ENCODE measurements at regions not wholly inside any gene's neighbourhood (a gene's known extent, or its start where the extent isn't known, plus 50 kb on each side); places are given as distances from the start of the nearest gene placed in this dataset.

DNA sequence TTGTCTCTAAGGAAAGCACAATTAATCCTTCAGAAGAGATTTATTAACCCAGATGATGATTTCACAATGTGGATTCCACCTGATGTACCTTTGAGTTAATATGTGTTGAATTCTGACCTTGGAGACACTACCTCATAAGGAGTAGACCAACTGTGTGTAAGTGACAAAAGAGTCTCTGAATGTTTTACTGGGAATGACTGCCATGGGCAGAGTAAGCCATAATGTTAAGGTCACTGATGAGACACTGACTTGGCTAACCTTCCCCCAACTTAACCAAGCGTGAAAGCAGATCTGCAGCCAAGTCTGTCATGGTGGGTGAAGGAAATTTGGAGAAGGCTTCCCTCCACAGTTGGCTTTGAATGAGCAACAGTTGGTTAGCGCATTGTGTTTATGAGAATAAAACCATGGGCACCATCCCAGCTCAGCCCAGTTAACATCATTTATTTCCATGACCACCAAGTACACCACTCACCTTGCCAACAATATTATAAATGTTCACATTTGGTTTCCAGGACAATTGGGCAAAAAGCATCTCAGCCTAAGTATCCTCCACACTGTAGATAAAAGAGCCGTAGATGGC, 618.5 kb downstream of the KCNJ2 start:
- TF ChIP-seq, protein P1, sequence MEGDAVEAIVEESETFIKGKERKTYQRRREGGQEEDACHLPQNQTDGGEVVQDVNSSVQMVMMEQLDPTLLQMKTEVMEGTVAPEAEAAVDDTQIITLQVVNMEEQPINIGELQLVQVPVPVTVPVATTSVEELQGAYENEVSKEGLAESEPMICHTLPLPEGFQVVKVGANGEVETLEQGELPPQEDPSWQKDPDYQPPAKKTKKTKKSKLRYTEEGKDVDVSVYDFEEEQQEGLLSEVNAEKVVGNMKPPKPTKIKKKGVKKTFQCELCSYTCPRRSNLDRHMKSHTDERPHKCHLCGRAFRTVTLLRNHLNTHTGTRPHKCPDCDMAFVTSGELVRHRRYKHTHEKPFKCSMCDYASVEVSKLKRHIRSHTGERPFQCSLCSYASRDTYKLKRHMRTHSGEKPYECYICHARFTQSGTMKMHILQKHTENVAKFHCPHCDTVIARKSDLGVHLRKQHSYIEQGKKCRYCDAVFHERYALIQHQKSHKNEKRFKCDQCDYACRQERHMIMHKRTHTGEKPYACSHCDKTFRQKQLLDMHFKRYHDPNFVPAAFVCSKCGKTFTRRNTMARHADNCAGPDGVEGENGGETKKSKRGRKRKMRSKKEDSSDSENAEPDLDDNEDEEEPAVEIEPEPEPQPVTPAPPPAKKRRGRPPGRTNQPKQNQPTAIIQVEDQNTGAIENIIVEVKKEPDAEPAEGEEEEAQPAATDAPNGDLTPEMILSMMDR (IDR thresholded peaks at IDR 0.05; ENCODE audit: extremely low read depth in 1 of 2, insufficient read depth in 1 of 2, low read depth in 1 of 2, low read length in 2 of 2): no peak
- TF ChIP-seq EZH2 (IDR thresholded peaks at IDR 0.05; ENCODE audit: borderline replicate concordance, low read depth, low read length, severe bottlenecking): no peak
- no peak for TF ChIP-seq POLR2AphosphoS5 (IDR thresholded peaks at IDR 0.05; ENCODE audit: insufficient read depth, low read depth, low read length)
- no peak for TF ChIP-seq POLR2A (IDR thresholded peaks at IDR 0.05; ENCODE audit: low read depth, low read length)
- TF ChIP-seq, protein P2, sequence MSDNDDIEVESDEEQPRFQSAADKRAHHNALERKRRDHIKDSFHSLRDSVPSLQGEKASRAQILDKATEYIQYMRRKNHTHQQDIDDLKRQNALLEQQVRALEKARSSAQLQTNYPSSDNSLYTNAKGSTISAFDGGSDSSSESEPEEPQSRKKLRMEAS (IDR thresholded peaks at IDR 0.05; ENCODE audit: insufficient read depth, insufficient read length): no peak

Measured in endothelial cell of umbilical vein (primary cell).